Activated CD4-positive, alpha-beta memory T cell treated with anti-CD3 and anti-CD28 coated beads, Interleukin-2, amount 10 ng/mL, durations not matched to agents 7 days and 5 days (primary cell): ENCODE measurements at regions not wholly inside any gene's neighbourhood (a gene's known extent, or its start where the extent isn't known, plus 50 kb on each side); places are given as distances from the start of the nearest gene placed in this dataset.

Experiments used
- CTCF ChIA-PET: fragments of 350-600 bp; sonication (Branson Sonifier 250); formaldehyde crosslinking; loops from one replicate; lab custom pipeline; 2021; ENCODE audit warnings: antibody characterized with exemption, inconsistent platforms; lab: Charles Lee
- POLR2A ChIA-PET: fragments of 350-600 bp; sonication (Branson Sonifier 250); formaldehyde crosslinking; loops from one replicate; lab custom pipeline; 2021; ENCODE audit warnings: antibody characterized with exemption; lab: Charles Lee
- DNase-seq: peaks from one replicate; pipeline ENCODE4 v3.0.0-alpha.2; 2020
- H3K27ac Mint-ChIP-seq: one replicate; pipeline ENCODE4 v1.8.0; 2021; ENCODE audit warnings: mild to moderate bottlenecking, mixed read lengths
- H3K27me3 Mint-ChIP-seq: one replicate; pipeline ENCODE4 v1.8.0; 2021; ENCODE audit warnings: mixed read lengths
- H3K36me3 Mint-ChIP-seq: one replicate; pipeline ENCODE4 v1.8.0; 2021; ENCODE audit warnings: low read depth, mixed read lengths
- H3K4me1 Mint-ChIP-seq: one replicate; pipeline ENCODE4 v1.8.0; 2021; ENCODE audit warnings: mixed read lengths
- H3K4me3 Mint-ChIP-seq: one replicate; pipeline ENCODE4 v1.8.0; 2021; ENCODE audit warnings: mild to moderate bottlenecking, mixed read lengths
- H3K9me3 Mint-ChIP-seq: one replicate; pipeline ENCODE4 v1.8.0; 2021; ENCODE audit warnings: mixed read lengths

DNA sequence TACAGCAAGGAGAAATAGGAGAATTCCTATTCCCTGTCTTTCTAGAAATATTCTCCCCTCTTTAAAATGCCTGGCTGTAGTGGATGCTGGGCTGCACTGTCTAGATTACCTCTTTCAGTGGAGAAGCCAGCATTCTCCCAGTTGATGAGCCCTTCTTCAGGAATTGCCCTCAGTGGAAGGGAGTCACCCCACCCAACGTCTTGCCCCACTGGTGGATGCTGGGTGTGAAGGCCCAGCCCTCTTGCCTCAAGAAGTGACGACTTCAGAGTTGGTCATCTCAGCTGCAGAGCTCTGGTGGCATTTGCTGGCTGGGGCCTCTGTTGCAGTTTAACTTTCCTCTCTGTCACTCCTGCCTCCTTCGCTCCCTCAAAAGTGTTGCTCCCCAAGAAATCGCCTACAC lies 248.2 kb downstream of the ATG4C start:
- H3K4me3 Mint-ChIP-seq: no peak overlapping the region
- CTCF ChIA-PET: no interaction called here
- no peaks in the 10 kb centered on the region for H3K4me1 Mint-ChIP-seq
- no peaks in the 10 kb centered on the region for H3K27me3 Mint-ChIP-seq
- no peak overlapping the region for H3K27ac Mint-ChIP-seq
- H3K36me3 Mint-ChIP-seq: no peaks in the 10 kb centered on the region
- no peak for DNase-seq
- POLR2A ChIA-PET: no interaction called here
- H3K9me3 Mint-ChIP-seq: no peaks in the 10 kb centered on the region

DNA sequence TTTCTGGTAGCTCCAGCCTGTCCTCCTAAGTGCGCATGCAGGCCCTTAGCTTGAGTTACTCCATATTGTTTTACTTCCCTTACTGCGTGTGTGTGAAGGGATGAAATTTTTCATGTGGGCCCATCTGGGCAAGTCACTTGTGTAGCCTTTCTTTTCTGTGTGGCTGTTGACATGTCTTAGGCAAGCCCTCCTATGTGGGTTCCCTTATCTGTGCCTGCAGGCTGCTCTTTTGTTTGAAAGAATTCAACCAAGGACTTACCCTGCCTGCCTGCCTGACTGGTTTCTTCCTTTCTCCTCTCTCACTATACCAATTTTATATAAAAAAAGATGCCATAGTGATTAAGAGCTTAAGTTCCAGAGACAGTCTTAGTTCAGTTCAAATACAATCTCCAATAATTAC lies 249.3 kb downstream of the ATG4C start:
- no peaks in the 10 kb centered on the region for H3K4me1 Mint-ChIP-seq
- POLR2A ChIA-PET: no interaction called here

GRCh38 chr1:63034256-63034655 lies 250.3 kb downstream of the ATG4C start:
- Mint-ChIP-seq H3K9me3 (no peaks in the 10 kb centered on the region), H3K36me3 (no peaks in the 10 kb centered on the region)
- CTCF ChIA-PET: no interaction called here

More for the DNA sequence above, 249.3 kb downstream of the ATG4C start:
- Mint-ChIP-seq H3K36me3 (no peaks in the 10 kb centered on the region), H3K27ac (no peak overlapping the region), H3K9me3 (no peaks in the 10 kb centered on the region), H3K4me3 (no peak overlapping the region), H3K27me3 (no peaks in the 10 kb centered on the region)
- CTCF ChIA-PET: no interaction called here
- no peak for DNase-seq

DNA sequence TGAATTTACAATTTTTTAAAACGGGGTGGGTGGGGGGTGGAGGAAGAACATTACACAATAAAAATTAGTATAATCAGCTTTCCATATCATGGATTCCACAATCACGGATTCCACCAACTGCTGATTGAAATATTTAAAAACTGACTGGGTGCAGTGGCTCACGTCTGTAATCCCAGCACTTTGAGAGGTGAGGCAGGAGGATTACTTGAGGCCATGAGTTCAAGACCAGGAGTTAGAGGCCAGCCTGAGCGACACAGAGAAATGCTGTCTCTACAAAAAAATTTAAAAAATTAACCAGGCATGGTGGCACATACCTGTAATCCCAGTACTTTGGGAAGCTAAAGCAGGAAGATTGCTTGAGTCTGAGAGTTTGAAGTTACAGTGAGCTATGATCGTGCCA lies 254.7 kb downstream of the ATG4C start:
- Mint-ChIP-seq H3K36me3 (no peaks in the 10 kb centered on the region), H3K9me3 (no peaks in the 10 kb centered on the region), H3K4me1 (no peaks in the 10 kb centered on the region), H3K4me3 (no peak overlapping the region), H3K27ac (no peak overlapping the region), H3K27me3 (no peaks in the 10 kb centered on the region)
- ChIA-PET POLR2A (no interaction called here), CTCF (no interaction called here)
- DNase-seq: no peak

More at GRCh38 chr1:63034256-63034655, 250.3 kb downstream of the ATG4C start:
- no peak for DNase-seq
- H3K27ac Mint-ChIP-seq: no peak overlapping the region
- no peaks in the 10 kb centered on the region for H3K27me3 Mint-ChIP-seq
- no peaks in the 10 kb centered on the region for H3K4me1 Mint-ChIP-seq
- POLR2A ChIA-PET: no interaction called here
- no peak overlapping the region for H3K4me3 Mint-ChIP-seq

GRCh38 chr1:63041660-63042059 lies 257.7 kb downstream of the ATG4C start:
- Mint-ChIP-seq H3K9me3 (peaks cover 2% of the 10 kb centered on the region), H3K4me3 (no peak overlapping the region), H3K27me3 (no peaks in the 10 kb centered on the region), H3K27ac (no peak overlapping the region), H3K36me3 (no peaks in the 10 kb centered on the region), H3K4me1 (no peaks in the 10 kb centered on the region)
- no peak for DNase-seq
- ChIA-PET POLR2A (no interaction called here), CTCF (no interaction called here)

GRCh38 chr1:63042278-63042677 lies 258.3 kb downstream of the ATG4C start:
- Mint-ChIP-seq H3K27me3 (no peaks in the 10 kb centered on the region), H3K36me3 (no peaks in the 10 kb centered on the region), H3K4me3 (no peak overlapping the region), H3K9me3 (peaks cover 2% of the 10 kb centered on the region), H3K4me1 (no peaks in the 10 kb centered on the region), H3K27ac (no peak overlapping the region)
- CTCF ChIA-PET: no interaction called here
- no peak for DNase-seq
- POLR2A ChIA-PET: no interaction called here

- Mint-ChIP-seq H3K9me3 (peaks cover 2% of the 10 kb centered on the region), H3K36me3 (no peaks in the 10 kb centered on the region), H3K27ac (no peak overlapping the region), H3K4me1 (no peaks in the 10 kb centered on the region), H3K27me3 (peaks cover 5% of the 10 kb centered on the region), H3K4me3 (no peak overlapping the region)
- ChIA-PET POLR2A (no interaction called here), CTCF (no interaction called here)
- DNase-seq: no peak
Measured at GRCh38 chr1:63046539-63046938, 262.6 kb downstream of the ATG4C start.

- no peak for DNase-seq
- Mint-ChIP-seq H3K27ac (no peak overlapping the region), H3K36me3 (no peaks in the 10 kb centered on the region), H3K4me1 (no peaks in the 10 kb centered on the region), H3K27me3 (peaks cover 5% of the 10 kb centered on the region), H3K4me3 (no peak overlapping the region), H3K9me3 (peaks cover 2% of the 10 kb centered on the region)
- ChIA-PET CTCF (no interaction called here), POLR2A (no interaction called here)
Measured at GRCh38 chr1:63049135-63049534, 265.2 kb downstream of the ATG4C start.

DNA sequence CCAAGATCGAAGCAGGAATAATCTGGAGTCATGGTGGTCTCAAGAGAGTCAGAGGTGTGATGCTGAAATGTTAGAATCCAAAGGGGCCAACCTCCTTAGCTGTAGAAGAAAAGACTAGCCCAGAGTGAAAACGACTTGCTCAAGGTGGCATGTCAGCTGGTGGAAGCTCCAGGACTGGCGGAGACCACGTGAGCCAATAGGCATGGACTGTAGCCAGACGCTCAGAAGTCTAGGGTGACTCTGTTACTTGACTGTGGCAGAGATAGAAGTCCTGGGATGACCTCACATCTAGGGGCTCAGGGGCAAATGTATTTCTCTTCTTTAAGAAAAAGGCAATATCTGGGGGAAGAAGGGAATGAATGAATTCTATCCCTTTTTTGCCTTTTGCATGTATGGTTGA lies 267.4 kb downstream of the ATG4C start:
- no peaks in the 10 kb centered on the region for H3K4me1 Mint-ChIP-seq
- no peaks in the 10 kb centered on the region for H3K36me3 Mint-ChIP-seq
- CTCF ChIA-PET: no interaction called here
- POLR2A ChIA-PET: no interaction called here
- peaks cover 5% of the 10 kb centered on the region for H3K27me3 Mint-ChIP-seq
- no peaks in the 10 kb centered on the region for H3K9me3 Mint-ChIP-seq
- H3K27ac Mint-ChIP-seq: no peak overlapping the region
- H3K4me3 Mint-ChIP-seq: no peak overlapping the region
- DNase-seq: no peak

DNA sequence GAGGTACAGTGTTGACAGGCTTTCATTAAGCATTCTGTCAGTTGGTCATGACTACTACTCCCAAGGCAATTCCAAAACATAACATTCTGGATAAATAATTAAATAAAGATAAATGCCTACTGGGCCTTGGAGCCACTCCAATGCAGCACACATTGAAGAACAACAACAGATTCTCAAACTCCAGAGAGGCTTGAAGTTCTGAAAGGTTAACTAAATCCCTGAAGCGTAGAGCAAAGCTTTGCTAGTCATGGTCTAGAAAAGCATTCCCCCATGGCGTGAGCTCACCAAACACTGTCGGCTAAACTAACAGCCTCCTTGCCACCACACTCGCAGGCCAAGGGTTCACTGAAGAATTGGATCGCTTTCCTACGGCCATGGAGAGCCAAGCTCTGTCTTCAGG lies 268.0 kb downstream of the ATG4C start:
- no peaks in the 10 kb centered on the region for H3K9me3 Mint-ChIP-seq
- ChIA-PET POLR2A (no interaction called here), CTCF (no interaction called here)
- no peaks in the 10 kb centered on the region for H3K4me1 Mint-ChIP-seq
- peaks cover 5% of the 10 kb centered on the region for H3K27me3 Mint-ChIP-seq
- H3K4me3 Mint-ChIP-seq: no peak overlapping the region
- no peak overlapping the region for H3K27ac Mint-ChIP-seq
- no peaks in the 10 kb centered on the region for H3K36me3 Mint-ChIP-seq
- DNase-seq: no peak

DNA sequence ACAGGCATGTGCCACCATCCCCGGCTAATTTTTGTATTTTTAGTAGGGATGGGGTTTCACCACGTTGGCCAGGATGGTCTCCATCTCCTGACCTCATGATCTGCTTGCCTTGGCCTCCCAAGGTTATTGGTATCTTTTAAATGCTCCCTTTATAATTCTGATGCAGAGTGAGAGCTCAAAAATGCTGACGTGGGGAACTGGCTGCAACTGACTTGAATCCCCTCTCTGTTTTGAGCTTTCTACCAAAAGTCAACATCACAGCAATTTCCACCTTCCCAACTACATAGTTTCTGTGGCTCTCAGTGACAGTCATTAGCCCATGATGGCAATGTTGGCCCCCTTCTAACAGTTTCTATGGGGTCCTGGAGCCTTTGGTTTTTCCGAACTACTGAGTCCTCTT lies 268.2 kb upstream of the FOXD3 start:
- Mint-ChIP-seq H3K27ac (no peak overlapping the region), H3K4me3 (no peak overlapping the region), H3K36me3 (no peaks in the 10 kb centered on the region), H3K4me1 (no peaks in the 10 kb centered on the region), H3K9me3 (no peaks in the 10 kb centered on the region), H3K27me3 (peaks cover 4% of the 10 kb centered on the region)
- CTCF ChIA-PET: no interaction called here
- no peak for DNase-seq
- POLR2A ChIA-PET: no interaction called here

DNA sequence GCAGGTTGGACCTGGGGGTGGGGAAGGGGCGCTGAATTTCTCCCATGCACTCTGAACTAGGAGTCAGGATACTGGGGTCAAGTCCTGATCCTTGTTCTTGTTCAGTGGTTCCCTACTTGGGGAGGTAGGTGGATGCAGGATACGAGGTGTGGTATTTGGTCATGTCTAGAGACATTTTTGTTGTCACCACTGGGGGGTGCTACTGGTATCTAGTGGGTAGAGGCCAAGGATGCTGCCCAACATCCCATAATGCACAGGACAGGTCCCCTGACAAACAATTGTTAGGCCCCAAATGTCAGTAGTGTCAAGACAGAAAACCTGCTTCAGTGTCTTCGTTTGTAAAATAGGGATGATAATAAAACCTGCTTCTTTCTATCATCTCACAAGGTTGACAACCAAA lies 259.0 kb upstream of the FOXD3 start:
- ChIA-PET CTCF (no interaction called here), POLR2A (no interaction called here)
- H3K36me3 Mint-ChIP-seq: no peaks in the 10 kb centered on the region
- no peak overlapping the region for H3K27ac Mint-ChIP-seq
- H3K27me3 Mint-ChIP-seq: peaks cover 4% of the 10 kb centered on the region
- no peaks in the 10 kb centered on the region for H3K4me1 Mint-ChIP-seq
- H3K4me3 Mint-ChIP-seq: no peak overlapping the region
- no peak for DNase-seq
- H3K9me3 Mint-ChIP-seq: no peaks in the 10 kb centered on the region

DNA sequence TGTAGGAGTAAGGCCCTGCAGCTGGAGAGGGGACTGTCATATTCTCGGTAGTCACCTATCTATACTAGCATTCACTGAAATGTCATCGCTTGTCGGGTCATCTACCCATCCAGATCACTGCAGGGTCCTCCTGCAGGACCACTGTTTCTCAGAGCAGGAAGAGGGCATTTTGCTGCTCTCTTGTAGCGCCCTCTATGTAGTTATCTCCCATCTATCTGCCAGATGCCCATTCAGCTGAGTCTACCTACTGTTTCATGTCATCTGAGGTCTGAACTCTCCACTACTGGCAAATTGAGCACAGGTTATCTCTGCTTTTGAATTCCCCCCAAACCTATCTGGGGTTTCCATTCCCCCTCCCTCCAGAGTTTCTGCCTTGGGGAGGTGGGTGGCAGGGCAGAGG lies 258.2 kb upstream of the FOXD3 start:
- CTCF ChIA-PET: interaction anchor here (1.1 kb wide), 1 partner anchor 85 kb away, joined by 3 read pairs; no protein-coding TSS in a partner anchor
- H3K36me3 Mint-ChIP-seq: no peaks in the 10 kb centered on the region
- no peak for DNase-seq
- POLR2A ChIA-PET: no interaction called here
- no peak overlapping the region for H3K4me3 Mint-ChIP-seq
- H3K9me3 Mint-ChIP-seq: no peaks in the 10 kb centered on the region
- no peak overlapping the region for H3K27ac Mint-ChIP-seq
- no peaks in the 10 kb centered on the region for H3K4me1 Mint-ChIP-seq
- H3K27me3 Mint-ChIP-seq: peaks cover 3% of the 10 kb centered on the region

- H3K27ac Mint-ChIP-seq: no peak overlapping the region
- no peak overlapping the region for H3K4me3 Mint-ChIP-seq
- peaks cover 19% of the 10 kb centered on the region for H3K27me3 Mint-ChIP-seq
- H3K4me1 Mint-ChIP-seq: no peaks in the 10 kb centered on the region
- DNase-seq: no peak
- POLR2A ChIA-PET: no interaction called here
- CTCF ChIA-PET: no interaction called here
- no peaks in the 10 kb centered on the region for H3K9me3 Mint-ChIP-seq
- no peaks in the 10 kb centered on the region for H3K36me3 Mint-ChIP-seq
Measured at GRCh38 chr1:63068626-63069025, 253.7 kb upstream of the FOXD3 start.

GRCh38 chr1:63069214-63069613 lies 253.2 kb upstream of the FOXD3 start:
- H3K27ac Mint-ChIP-seq: no peak overlapping the region

More at GRCh38 chr1:63069214-63069613, 253.2 kb upstream of the FOXD3 start:
- CTCF ChIA-PET: no interaction called here
- H3K4me1 Mint-ChIP-seq: no peaks in the 10 kb centered on the region
- H3K4me3 Mint-ChIP-seq: no peak overlapping the region
- no peak for DNase-seq
- H3K36me3 Mint-ChIP-seq: no peaks in the 10 kb centered on the region
- POLR2A ChIA-PET: no interaction called here
- H3K9me3 Mint-ChIP-seq: no peaks in the 10 kb centered on the region
- peaks cover 20% of the 10 kb centered on the region for H3K27me3 Mint-ChIP-seq
